ENCODE measurements at regions not wholly inside any gene's neighbourhood (a gene's known extent, or its start where the extent isn't known, plus 50 kb on each side); places are given as distances from the start of the nearest gene placed in this dataset.

DNA sequence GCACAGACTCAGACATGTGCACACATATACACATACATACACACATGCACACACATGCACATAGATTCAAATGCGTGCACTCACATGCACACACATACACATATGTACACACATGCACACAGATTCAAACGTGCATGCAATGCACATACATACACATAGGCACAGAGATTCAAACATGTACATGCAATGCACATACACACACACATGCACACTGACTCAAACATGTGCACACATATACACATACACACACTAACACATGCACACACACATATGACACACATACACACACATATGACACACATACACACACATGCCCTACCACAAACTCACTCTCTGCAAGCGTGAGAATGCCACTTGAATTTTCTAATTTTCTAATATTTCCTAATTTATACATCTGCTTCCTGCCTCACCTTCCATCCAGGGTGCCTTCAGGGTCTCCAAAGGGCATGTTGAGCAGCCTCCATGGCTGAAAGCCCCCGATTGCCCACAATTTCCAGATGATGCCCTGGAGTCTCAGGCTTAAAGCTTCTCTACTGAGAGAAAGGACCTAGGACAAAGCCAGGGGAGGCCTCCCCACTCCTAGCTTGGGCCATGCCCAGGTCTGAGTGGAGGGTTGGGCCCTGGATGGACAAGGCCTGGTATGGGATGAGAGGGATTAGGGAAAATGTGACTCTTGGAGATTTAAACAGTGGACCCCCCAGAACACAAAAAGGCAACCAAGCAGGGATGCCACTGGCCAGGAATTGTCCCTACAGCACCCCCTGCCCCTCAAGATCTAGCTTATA lies 487.1 kb downstream of the TCERG1L start:
- no peak for DNase-seq (ENCODE audit: low read depth)

DNA sequence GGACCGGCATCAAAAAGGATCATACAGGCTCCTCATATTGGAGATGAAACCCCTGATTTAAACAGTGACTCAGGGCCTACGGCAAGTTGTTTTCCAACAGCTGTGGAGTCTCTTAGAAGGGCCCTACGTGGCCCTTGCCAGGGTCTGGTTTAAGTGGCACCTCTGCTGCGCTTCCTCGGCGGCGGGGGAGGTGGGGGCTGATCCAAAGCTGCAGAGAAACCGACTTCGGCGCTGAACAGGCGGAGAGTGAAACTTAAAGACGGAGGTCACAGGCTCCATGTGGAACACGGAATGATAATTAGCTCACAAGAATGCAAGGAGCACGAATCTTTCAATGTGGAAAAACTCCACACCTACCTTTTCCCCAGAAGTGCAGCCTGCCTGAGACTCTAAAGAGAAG lies 477.9 kb downstream of the TCERG1L start:
- DNase-seq (ENCODE audit: low read depth) = no peak

DNA sequence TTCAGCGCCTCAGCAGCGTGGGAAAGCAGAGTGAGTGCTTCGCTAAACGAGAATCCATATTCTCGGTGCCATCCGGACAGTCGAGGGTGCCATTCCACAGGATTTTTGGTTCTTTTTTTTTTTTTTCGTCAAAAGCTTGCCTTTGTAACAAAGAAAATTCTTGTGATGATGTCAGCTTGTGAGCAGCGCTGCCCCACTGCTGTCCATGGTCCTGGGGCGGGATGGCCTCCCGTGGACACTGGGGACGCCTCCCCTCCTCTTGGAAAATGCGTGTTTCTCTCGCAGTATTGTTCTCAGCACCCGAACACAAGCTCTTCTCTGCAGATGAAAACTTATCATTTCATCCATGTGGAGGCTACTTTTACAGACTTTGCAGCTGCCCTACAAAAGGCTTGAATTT lies 477.4 kb downstream of the TCERG1L start:
- DNase-seq (ENCODE audit: low read depth) = no peak

DNA sequence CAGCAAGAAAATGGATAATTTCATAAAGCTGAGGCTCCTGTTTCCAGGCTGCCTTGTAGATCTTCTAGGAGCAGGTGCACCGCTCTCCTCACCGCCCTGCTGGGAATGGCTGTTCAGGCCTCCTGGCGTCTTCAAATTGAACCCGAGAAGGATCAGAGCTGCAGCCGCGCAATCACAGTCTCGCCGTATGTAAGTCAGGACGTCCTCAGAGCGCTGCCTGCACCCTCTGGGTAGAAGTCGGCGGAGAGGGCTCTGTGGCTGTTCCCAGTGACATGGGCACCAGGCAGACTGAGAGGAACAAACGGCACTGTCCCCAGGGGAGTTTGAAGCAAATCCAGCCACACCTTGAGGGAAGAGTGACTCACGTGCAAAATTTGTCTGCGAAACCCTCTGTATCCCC lies 476.9 kb downstream of the TCERG1L start:
- DNase-seq (ENCODE audit: low read depth) = no peak

DNA sequence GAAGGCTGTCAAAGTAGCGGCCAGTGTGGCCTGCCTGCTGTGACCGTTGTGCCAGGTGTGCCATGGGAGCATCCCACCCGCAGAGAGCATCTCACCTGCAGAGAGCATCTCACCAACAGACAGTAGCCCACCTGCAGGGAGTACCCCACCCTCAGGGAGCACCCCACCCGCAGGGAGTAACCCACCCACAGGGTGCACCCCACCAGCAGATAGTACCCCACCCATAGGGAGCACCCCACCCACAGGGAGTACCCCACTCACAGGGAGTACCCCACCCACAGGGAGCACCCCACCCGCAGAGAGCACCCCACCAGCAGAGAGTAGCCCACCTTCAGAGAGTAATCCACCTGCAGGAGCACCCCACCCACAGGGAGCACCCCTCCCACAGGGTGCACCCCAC lies 476.5 kb downstream of the TCERG1L start:
- no peak for DNase-seq (ENCODE audit: low read depth)

DNA sequence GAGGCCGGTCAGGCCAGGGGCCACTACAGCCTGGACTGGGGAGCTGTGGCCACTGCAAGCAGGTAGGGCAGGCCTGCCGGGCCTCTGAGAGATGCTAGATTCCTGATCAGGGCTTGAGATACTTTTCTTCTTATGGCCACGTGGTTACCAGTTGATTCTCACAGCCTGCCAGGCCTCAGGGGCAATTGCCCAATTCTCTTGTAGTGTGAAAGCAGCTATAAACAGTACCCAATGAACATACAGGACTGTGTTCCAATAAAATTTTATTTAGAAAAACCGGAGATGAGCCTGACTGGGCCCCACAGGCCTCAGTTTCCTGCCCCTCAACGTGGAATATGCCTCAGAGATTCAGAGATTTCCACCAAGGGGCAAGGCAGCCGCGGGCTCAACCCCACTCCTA lies 475.2 kb downstream of the TCERG1L start:
- DNase-seq (ENCODE audit: low read depth) = no peak

DNA sequence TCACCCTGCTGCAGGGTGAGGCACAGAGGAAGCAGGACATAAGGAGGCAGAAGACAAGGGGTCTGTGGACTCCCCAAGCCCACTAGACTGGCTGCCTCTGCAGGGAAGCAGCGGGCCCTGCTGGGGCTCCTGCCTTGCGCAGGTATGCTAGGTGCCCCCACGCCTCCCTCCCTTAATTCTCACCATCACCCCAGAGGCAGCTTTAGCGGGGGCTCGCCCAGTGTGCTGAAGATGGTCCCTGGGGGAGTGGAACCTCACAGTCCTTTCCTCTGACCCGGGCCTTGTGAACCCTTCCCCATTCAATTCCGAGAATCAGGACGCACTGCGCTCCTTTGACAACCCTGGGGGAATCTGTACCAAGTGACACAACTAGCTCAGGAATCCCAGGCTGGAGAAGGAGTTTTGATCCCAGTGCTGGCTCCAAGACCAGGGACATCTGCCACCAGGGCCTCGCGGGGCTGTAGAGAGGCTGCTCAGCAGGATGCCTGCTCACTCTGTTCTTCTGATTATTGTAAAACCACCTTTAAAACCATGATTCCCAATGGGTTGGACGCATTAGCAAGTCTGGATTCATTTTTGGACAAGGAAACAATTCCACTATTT lies 468.4 kb downstream of the TCERG1L start:
- no peak for DNase-seq (ENCODE audit: low read depth)

DNA sequence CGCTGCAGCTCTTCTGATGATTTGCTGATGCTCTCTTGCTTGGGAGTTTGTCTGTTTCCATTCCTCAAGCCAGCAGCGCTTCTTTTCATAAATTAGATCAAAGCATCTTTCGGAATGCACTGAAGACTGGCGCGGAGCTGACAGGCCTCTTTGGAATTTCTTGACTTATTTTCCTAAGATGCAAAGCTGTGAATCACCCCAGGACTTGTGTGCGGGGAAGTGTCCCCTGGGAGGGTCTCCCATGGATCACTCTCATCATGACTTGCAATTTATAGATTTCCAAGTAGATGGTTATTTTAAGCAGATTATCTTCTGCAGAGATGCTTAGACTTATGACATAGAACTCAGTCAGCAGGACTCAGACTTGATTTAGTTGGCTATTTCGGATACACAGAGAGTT lies 467.2 kb downstream of the TCERG1L start:
- no peak for DNase-seq (ENCODE audit: low read depth)

DNA sequence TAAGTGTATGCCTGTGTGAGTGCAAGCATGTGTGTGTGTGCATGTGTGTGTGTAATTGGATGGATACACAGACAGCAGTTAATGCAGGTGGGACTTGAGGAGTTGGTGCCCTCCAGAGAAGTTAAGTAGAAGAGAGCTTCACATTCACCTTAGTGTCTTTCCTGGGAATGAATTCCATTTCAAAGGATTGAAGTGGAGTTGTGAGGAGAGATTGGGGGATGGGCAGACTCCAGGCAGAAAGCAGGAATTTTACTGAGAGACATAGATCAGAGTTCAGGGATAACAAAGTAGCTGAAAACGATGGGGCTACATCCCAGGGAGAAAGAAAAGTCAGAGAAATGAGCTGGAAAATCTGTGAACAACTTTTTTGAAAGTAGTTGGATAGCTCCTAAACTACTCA lies 464.4 kb downstream of the TCERG1L start:
- DNase-seq (ENCODE audit: low read depth) = no peak

DNA sequence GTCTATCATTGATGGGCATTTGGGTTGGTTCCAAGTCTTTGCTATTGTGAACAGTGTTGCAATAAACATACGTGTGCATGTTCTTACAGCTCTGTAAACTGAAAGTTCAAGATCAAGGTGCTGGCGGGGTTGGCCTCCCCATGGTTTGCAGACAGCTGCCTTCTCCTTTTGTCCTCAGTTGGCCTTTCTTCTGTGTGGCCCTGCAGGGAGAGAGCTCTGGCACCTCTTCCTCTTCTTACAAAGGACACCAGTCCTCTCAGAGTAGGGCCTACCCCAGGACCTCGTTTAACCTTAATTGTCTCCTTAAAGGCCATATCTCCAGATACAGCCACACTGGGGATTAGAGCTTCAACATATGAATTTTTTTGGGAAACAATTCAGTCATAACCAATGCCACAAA lies 462.7 kb downstream of the TCERG1L start:
- no peak for DNase-seq (ENCODE audit: low read depth)

DNA sequence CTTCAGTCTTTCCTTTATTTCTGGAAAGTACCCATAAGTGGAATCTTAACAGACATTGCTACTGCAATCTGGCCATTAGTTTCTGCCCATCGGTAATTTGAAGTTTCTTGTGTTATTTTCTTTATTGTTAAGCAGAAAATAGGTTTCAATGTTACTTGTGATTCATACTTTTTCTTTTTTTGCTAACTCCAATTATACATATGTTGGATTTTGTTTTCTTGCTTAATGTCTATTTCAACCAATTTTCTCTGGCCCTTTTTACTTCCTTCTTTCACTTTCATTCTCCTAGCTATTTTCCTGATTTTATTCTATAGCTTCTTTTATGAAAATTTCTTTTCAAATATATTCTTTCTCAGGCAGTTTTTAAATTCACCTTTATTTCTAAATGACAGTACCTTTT lies 457.4 kb downstream of the TCERG1L start:
- no peak for DNase-seq (ENCODE audit: low read depth)

DNA sequence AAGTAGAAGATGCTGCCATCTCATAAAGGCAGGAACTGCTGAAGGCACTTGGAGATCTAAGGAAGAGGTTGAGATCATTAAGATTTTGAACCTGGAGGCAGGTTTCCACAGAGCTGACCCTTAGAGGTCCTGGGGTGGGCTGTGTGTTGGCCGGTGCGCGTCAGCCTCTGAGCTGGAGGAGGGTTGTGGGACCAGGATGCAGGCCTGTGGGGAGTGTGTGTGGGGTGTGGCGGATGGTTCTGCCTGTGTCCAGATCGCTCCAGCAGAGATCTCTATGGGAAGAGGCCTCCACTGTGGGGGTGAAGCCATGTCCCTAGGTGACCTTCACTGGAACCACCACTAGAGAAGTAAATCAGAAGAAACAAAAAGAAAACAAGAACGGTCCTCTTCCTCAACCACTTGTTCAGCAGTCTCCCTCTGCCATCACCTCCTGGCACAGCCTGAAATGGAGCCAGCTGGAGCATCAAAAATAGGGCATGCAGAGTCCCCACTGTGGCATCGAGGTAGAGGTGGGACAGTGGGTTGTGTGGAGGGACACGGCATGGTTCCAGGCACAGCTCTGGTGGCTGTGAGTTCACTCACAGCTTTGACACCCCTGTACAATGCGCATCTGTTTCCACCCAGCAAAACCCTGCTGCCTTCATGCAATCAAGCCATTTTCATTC lies 453.8 kb downstream of the TCERG1L start:
- no peak for DNase-seq (ENCODE audit: low read depth)

DNA sequence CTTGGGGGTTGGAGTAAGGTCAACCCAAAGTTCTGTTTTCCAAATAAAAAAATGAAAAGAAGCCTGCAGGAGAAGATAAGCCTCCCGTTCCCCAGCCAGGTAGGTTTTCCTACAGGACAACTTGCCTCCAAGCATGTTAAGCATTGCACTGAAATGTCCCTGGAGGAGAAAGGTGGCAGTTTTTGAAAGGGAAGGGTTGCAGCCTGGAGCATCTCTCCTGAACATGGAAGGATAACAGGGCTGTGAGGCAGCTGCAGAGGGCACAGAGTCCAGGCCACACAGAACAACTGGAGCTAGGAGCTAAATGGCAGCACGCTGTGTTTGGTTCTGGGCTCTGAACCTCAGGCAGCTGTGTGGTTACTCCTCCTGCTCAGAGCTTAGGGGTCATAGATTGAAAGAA lies 452.9 kb downstream of the TCERG1L start:
- DNase-seq (ENCODE audit: low read depth) = no peak

DNA sequence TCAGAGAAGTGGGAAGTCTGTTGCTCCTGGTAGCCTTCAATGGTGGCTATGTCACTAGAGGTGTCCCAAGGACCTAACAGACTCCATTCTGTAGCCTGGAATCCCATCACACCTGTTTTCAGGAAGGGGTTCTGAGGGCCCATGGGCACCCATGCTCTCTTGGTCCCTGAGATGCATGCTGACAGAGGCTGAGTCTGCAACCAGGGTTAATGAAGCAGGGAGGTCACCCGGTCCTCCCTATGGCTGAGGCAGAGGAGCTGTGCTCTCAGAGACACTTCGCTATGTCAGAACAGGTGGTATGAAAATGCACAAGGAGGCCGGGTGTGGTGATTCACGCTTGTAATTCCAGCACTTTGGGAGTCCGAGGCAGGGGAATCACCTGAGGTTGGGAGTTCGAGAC lies 452.1 kb downstream of the TCERG1L start:
- no peak for DNase-seq (ENCODE audit: low read depth)

DNA sequence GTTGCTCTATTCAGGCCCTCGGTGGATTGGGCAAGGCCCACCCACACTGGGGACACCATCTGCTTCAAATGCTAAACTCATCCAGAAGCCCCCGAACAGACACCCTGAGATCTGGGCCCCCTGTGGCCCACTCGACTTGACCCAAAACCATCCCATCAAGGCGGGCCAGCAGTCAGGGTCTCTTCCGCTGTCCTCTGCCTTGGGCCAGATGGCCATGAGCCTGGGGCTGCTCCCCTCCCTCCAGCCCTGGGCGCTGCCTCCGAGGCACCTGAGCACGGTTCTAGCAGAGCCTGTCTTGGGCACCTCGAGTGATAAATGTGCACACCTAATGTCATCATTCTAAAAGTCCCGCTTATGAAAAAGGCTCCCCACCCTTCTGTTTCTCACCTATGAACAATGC lies 449.4 kb downstream of the TCERG1L start:
- no peak for DNase-seq (ENCODE audit: low read depth)

DNA sequence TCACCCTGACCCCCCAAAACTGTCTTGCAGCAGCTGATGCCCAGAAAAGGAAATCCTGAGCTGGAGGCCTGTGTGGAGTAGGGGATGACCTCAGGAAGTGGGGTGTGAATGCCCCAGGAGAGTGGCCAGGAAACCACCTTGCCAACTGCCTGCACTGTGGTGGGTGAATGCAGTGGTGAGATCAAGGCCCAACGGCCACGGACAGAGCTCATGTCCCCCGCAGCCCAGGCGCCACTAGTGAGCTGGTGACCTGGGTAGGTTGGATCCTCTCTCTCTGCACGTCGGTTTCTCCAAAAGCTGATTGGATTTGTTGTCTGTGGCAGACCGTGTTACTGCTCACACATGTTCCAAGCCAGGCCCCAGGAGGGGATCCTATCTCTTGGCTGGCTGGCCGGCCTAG lies 448.9 kb downstream of the TCERG1L start:
- DNase-seq (ENCODE audit: low read depth) = no peak

DNA sequence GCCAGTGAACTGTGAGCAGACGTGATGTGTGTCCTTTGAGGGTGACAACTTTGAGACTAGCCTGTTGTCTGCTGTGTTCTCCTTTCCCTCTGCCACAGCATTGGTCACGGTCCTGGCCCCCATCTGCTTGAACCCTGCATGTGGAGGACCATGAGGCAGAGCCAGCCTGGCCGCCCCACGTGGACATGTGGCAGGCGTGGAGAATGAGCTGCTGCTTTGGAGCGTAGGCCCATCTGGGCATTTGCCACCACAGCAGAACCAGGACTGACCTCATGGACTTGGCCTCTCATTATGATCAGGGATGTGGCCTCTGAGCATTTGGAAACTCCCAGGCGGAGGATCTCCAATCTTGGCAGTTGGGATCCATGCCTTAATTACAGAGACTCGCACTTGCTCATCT lies 448.5 kb downstream of the TCERG1L start:
- no peak for DNase-seq (ENCODE audit: low read depth)

DNA sequence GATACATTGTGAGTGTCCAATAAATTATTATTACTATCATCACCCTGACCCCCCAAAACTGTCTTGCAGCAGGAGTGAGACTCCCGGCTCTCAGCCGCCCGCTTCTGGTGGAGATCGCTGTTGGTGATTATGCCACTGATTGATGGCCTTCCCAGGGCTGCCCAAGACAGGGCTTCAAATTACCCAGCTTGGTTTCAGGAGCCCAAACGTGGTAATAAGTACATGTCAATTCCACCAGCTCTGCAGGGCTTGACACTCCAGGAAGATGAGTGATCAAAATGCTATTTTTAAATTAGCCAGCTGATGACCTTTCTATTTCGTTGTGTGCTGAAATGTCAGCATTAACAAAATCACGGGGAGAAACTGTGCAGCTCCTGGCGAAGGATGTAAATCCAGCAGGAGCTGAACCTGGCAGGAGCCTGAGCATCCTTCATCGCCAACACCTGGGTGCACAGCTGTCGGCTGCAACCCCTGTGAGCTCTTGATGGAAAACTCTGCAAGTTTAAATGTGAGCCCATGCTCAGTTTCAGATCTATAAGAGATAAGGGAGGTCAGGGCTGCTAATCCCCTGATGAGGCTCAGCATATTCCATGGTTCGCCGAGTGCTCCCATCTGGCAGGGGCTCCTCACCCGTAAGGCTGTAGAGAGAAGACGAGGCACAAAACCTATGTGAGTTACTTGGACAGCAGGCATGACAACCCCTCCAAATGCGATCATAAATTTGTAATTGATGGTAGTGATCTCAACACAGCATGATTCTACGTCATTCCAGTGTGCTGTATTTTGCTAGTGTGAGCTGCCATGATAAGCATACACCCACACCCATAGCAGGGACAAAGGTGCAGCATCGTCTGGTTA lies 446.3 kb downstream of the TCERG1L start:
- DNase-seq (ENCODE audit: low read depth) = no peak

DNA sequence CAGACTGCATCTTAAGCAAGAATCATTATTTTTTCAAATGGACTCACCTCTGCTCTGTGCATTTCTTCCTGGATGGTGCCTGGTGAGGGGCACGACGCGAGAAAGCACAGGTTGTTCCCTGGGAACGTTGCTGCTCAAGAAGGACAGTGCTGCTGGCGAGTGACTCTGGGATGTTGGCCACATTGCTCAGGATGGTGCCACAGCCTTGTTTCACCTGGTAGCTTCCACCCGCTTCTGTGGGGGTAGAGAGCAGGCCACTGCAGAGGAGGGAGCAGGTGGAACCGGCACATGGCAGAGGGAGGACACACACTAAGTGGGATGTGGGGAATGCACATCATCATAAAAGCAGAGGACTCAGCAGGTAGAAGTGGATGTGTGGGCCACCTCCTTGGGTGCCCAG lies 444.7 kb downstream of the TCERG1L start:
- no peak for DNase-seq (ENCODE audit: low read depth)

DNA sequence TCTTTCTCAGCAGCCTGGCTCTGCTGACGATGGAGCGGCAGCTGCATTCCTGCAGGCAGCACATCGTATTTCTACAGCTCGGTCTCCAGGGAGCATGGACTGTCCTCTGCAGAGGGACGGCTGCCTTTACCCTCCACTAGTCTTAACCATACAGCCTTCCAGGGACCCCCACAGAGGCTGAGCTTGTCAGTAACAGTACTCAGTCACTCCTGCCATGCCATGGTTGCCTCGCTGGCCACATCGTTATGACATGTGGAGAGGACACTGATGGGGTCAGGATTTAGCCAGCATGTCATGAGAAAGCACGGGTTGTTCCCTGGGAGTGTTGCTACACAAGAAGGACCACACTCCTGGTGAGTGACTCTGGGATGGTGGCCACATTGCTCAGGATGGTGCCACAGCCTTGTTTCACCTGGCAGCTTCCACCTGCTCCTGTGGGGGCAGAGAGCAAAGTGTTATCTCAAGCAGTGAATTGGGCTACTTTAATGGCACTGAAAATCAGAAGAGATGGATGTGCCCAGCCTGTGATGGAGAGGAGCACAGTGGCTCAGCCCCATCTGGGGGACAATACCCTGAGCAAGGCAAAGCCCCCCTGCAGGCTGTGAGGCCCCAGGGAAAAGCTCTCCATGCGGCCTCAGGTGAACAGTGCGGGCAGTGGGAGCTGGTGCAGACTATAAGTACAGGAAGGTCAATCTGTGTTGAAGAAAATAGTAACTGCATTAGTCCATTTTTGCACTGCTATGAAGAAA lies 443.9 kb downstream of the TCERG1L start:
- DNase-seq (ENCODE audit: low read depth) = no peak

DNA sequence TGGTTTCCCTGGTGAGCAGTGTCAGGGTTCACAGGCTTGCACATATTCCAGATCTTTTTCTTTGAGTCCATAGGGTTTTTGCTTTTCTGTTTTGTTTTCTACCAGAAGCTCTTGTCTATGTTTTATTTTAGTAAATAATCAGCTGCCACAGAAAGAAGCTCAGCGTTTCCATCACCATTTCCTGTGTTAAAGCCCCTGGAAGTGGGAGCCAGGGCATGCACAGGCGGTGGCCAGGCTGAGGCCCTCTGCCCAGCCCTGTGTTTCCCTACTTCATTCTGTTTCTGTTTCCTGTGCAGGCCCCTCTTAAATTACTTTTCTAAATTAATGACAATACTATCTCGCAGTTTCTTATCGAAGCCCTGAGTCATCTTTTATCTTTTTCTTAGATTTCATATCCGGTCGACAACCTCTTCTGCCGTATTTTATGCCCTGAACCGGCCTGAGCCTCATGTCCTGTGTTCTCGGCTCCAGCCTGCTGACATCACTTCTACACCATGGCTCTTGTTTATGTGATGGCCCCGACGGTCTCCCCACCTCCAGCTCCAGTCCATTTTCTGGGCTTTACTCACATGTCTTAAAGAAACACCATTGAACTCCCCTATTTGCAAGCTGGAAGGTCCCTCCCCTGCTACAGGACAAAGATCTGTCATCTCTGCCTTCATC lies 442.2 kb downstream of the TCERG1L start:
- no peak for DNase-seq (ENCODE audit: low read depth)
